Erythroblast (primary cell): ENCODE measurements at regions not wholly inside any gene's neighbourhood (a gene's known extent, or its start where the extent isn't known, plus 50 kb on each side); places are given as distances from the start of the nearest gene placed in this dataset.

Experiments
- GATA1 ChIP-seq: IDR thresholded peaks from 2 replicates; pipeline ENCODE4 v1.6.1; 2011; ENCODE audit warnings: low read depth, mild to moderate bottlenecking, control low read depth, low read length, moderate library complexity
- POLR2A ChIP-seq: IDR thresholded peaks from 2 replicates; pipeline ENCODE4 v1.6.1; 2011; ENCODE audit warnings: mild to moderate bottlenecking, low read length

DNA sequence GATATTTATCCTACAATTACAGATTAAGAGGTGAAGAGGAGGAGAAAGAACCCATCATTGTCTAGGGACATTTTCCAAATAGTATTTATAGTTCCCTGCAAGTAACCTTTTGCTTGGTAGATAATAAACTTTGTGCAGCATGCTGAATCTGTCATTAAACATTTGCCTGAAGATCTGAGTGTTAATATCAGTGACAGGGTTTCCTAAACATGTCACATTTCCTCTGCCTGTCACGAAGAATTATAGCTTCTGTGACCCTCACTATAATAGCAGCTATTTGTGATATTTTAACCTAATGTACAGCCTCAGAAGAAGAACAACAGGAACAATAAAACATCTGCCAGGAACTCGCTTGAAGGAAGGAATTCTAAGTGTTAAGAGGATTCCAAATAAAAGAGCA is 350.3 kb downstream of the GXYLT1 start:
- TF ChIP-seq POLR2A (no peak), GATA1 (no peak)
